ENCODE measurements at regions not wholly inside any gene's neighbourhood (a gene's known extent, or its start where the extent isn't known, plus 50 kb on each side); places are given as distances from the start of the nearest gene placed in this dataset.

- intact Hi-C loops (cut with micrococcal nuclease), result no loop called here
- Histone ChIP-seq H3K27ac (ENCODE audit: extremely low read depth, low read depth, low read length) (no peak overlapping the region), H3K4me3 (no peak overlapping the region), H3K36me3 (ENCODE audit: control insufficient read depth, insufficient read depth, low read length) (no peaks in the 10 kb centered on the region), H3K9me3 (replicated peaks; ENCODE audit: control insufficient read depth, insufficient read depth, low read depth, low read length) (no peaks in the 10 kb centered on the region), H3K79me2 (ENCODE audit: control insufficient read depth, insufficient read depth, low read length) (no peaks in the 10 kb centered on the region), H2AFZ (ENCODE audit: low read depth, low read length) (no peak overlapping the region), H3K9ac (ENCODE audit: insufficient read depth in 1 of 2, low read depth in 2 of 2, low read length in 2 of 2) (no peak overlapping the region), H4K20me1 (replicated peaks; ENCODE audit: control insufficient read depth, insufficient read depth, low read length) (no peaks in the 10 kb centered on the region), H3K9me1 (ENCODE audit: control insufficient read depth, insufficient read depth, low read length) (no peaks in the 10 kb centered on the region), H3K27me3 (ENCODE audit: control insufficient read depth in 2 of 2, insufficient read depth in 2 of 2, low read length in 2 of 2) (no peaks in the 10 kb centered on the region), H3K4me2 (ENCODE audit: insufficient read depth, low read length) (no peak overlapping the region), H3K4me1 (replicated peaks in 1 of 2; ENCODE audit: control insufficient read depth in 2 of 2, insufficient read depth in 2 of 2, low read length in 2 of 2) (peaks cover 0 to 15% of the 10 kb centered on the region in 2 experiments; a peak in 3 of 5 replicates)
- in situ Hi-C loops (cut with MboI), result no loop called here
- FAIRE-seq (no peak), ATAC-seq (no peak; the same call in 2 of the 3 replicates), DNase-seq (ENCODE audit: extremely low read depth in 1 of 4, low spot score in 3 of 4) (no peak)
- BruUV-seq (replicated peaks), result no TSS peak
- TF ChIP-seq PBX2 (CRISPR knock-in tag; IDR thresholded peaks at IDR 0.05; ENCODE audit: low read depth) (no peak), PBX2 (tag; conservative IDR thresholded peaks at IDR 0.05; ENCODE audit: low read depth) (peak; percentile 65), ZNF695 (CRISPR knock-in tag; IDR thresholded peaks at IDR 0.05) (no peak), RBFOX2 (IDR thresholded peaks at IDR 0.05; ENCODE audit: low read depth, low read length) (no peak), HNRNPH1 (optimal IDR thresholded peaks at IDR 0.05; ENCODE audit: low read depth, low read length) (no peak), NR2C1 (IDR thresholded peaks at IDR 0.05) (no peak), NR2C1 (tag; IDR thresholded peaks at IDR 0.05) (0 out of 2 replicates have a peak, but pooled peaks have one; percentile 12), NR2C2 (CRISPR knock-in tag; IDR thresholded peaks at IDR 0.05) (no peak), NR2C2 (tag; IDR thresholded peaks at IDR 0.05) (peak; percentile 45; the same call in 1 of the 2 replicates), FOXA3 (CRISPR knock-in tag; conservative IDR thresholded peaks at IDR 0.05 in 1 of 2, IDR thresholded peaks at IDR 0.05 in 1 of 2) (peak; percentile 66 to 69; a peak in 3 of 4 replicates)
- CTCF ChIA-PET (ENCODE audit: low intra/inter-chr PET ratio), result no interaction called here
- POLR2A ChIA-PET, result interaction anchor here (1.6 kb wide), 1 partner anchor 13 kb away, joined by 3 read pairs; no protein-coding TSS in a partner anchor
- WGBS (ENCODE audit: insufficient coverage, low coverage, missing lambda C conversion rate), result 23% methylated on average over 2 of the region's 2 CpGs
These were observed 142.6 kb upstream of the CAV2 start for GRCh38 chr7:116356979-116357378.

Measured in K562 (cell line).